GM12878 (cell line): ENCODE measurements at regions not wholly inside any gene's neighbourhood (a gene's known extent, or its start where the extent isn't known, plus 50 kb on each side); places are given as distances from the start of the nearest gene placed in this dataset.

Experiments used
- BMI1 ChIP-seq: fragments of 450-650 bp; IDR thresholded peaks from 2 replicates; pipeline ENCODE4 v1.6.1; 2016; ENCODE audit warnings: mild to moderate bottlenecking, moderate library complexity, borderline replicate concordance
- JUNB ChIP-seq: IDR thresholded peaks from 2 replicates; pipeline ENCODE4 v1.6.1; 2016; ENCODE audit warnings: antibody characterized with exemption, mild to moderate bottlenecking
- POLR2A ChIP-seq: IDR thresholded peaks from 2 replicates; pipeline ENCODE4 v1.6.1; 2011; ENCODE audit warnings: low read depth, mild to moderate bottlenecking, low read length
- ZSCAN29 ChIP-seq: fragments of 450-650 bp; IDR thresholded peaks from 2 replicates; pipeline ENCODE4 v1.6.1; 2017; ENCODE audit warnings: mild to moderate bottlenecking, moderate library complexity
- TF ChIP-seq, protein P1 (sequence below): fragments of 450-650 bp; conservative IDR thresholded peaks from 2 replicates; pipeline ENCODE4 v1.6.1; 2017; ENCODE audit warnings: mild to moderate bottlenecking, moderate library complexity
- TF ChIP-seq, protein P2 (sequence below): IDR thresholded peaks from 2 replicates; pipeline ENCODE4 v1.6.1; 2012; ENCODE audit warnings: mild to moderate bottlenecking, low read depth, low read length

DNA sequence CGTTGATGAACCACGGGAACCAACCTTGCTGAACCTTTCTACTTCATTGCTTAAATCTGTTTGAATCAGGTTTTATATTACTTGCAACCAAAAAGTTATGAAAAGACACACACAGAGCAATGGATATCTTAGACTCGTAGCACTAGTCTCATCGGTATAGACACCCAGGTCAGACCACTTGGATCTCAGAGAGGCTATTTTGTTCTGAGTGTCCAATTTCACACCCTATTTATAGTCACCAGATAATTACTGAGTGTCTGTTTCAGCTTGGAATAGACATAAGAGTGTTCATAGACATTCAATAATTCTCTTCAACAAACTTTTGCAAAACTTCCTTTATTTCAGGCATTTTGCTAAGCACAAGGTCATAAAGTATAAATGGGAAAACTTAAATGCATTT, 145.4 kb upstream of the EGFLAM start:
- TF ChIP-seq BMI1, result no peak
- TF ChIP-seq, protein P1, sequence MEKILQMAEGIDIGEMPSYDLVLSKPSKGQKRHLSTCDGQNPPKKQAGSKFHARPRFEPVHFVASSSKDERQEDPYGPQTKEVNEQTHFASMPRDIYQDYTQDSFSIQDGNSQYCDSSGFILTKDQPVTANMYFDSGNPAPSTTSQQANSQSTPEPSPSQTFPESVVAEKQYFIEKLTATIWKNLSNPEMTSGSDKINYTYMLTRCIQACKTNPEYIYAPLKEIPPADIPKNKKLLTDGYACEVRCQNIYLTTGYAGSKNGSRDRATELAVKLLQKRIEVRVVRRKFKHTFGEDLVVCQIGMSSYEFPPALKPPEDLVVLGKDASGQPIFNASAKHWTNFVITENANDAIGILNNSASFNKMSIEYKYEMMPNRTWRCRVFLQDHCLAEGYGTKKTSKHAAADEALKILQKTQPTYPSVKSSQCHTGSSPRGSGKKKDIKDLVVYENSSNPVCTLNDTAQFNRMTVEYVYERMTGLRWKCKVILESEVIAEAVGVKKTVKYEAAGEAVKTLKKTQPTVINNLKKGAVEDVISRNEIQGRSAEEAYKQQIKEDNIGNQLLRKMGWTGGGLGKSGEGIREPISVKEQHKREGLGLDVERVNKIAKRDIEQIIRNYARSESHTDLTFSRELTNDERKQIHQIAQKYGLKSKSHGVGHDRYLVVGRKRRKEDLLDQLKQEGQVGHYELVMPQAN, result no peak
- TF ChIP-seq, protein P2, sequence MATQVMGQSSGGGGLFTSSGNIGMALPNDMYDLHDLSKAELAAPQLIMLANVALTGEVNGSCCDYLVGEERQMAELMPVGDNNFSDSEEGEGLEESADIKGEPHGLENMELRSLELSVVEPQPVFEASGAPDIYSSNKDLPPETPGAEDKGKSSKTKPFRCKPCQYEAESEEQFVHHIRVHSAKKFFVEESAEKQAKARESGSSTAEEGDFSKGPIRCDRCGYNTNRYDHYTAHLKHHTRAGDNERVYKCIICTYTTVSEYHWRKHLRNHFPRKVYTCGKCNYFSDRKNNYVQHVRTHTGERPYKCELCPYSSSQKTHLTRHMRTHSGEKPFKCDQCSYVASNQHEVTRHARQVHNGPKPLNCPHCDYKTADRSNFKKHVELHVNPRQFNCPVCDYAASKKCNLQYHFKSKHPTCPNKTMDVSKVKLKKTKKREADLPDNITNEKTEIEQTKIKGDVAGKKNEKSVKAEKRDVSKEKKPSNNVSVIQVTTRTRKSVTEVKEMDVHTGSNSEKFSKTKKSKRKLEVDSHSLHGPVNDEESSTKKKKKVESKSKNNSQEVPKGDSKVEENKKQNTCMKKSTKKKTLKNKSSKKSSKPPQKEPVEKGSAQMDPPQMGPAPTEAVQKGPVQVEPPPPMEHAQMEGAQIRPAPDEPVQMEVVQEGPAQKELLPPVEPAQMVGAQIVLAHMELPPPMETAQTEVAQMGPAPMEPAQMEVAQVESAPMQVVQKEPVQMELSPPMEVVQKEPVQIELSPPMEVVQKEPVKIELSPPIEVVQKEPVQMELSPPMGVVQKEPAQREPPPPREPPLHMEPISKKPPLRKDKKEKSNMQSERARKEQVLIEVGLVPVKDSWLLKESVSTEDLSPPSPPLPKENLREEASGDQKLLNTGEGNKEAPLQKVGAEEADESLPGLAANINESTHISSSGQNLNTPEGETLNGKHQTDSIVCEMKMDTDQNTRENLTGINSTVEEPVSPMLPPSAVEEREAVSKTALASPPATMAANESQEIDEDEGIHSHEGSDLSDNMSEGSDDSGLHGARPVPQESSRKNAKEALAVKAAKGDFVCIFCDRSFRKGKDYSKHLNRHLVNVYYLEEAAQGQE, result no peak
- TF ChIP-seq POLR2A, result no peak
- no peak for TF ChIP-seq ZSCAN29
- no peak for TF ChIP-seq JUNB
